ENCODE measurements at regions not wholly inside any gene's neighbourhood (a gene's known extent, or its start where the extent isn't known, plus 50 kb on each side); places are given as distances from the start of the nearest gene placed in this dataset.
"Not testable (repeated sequence)": the region's sequence is repeated elsewhere in the genome, so short reads cannot be mapped to it uniquely, and the experiment has no call there.

- no peaks in the 10 kb centered on the region for H3K4me1 ChIP-seq (ENCODE audit: control insufficient read depth in 1 of 2, insufficient read depth in 2 of 2, low read length in 2 of 2)
- Mint-ChIP-seq H3K27ac (no peak overlapping the region), H3K4me3 (no peak overlapping the region), H3K4me1 (no peaks in the 10 kb centered on the region), H3K27me3 (ENCODE audit: low read depth in 3 of 3) (no peaks in the 10 kb centered on the region), H3K36me3 (no peaks in the 10 kb centered on the region), H3K9me3 (peaks cover 0 to 12% (median 3%) of the 10 kb centered on the region in 7 donors)
- no peaks in the 10 kb centered on the region for H3K27me3 ChIP-seq (ENCODE audit: control insufficient read depth in 2 of 2, insufficient read depth in 2 of 2, low read length in 2 of 2)
- no peak overlapping the region for H2AFZ ChIP-seq (ENCODE audit: insufficient read depth, low read depth, low read length, poor library complexity, severe bottlenecking)
- WGBS (ENCODE audit: insufficient coverage), result no CpG with 5 or more reads among the region's 2 CpGs
- H3K9ac ChIP-seq (ENCODE audit: insufficient read depth, low read length, poor library complexity, severe bottlenecking), result no peak overlapping the region
- no peak for TF ChIP-seq CTCF (IDR thresholded peaks at IDR 0.05)
- H3K27ac ChIP-seq (ENCODE audit: low read depth in 1 of 2, low read length in 2 of 2), result no peak overlapping the region
- H4K20me1 ChIP-seq (ENCODE audit: insufficient read depth, low read length), result no peaks in the 10 kb centered on the region
- no peak overlapping the region for H3K4me3 ChIP-seq (replicated peaks in 1 of 3; ENCODE audit: low read depth in 2 of 3, low read length in 3 of 3)
- peaks cover 7 to 13% of the 10 kb centered on the region in 2 donors for H3K9me3 ChIP-seq (replicated peaks in 1 of 2; ENCODE audit: control insufficient read depth in 1 of 2, insufficient read depth in 1 of 2, low read length in 2 of 2)
- no peaks in the 10 kb centered on the region for H3K36me3 ChIP-seq (replicated peaks in 1 of 2; ENCODE audit: control insufficient read depth in 1 of 2, insufficient read depth in 2 of 2, low read length in 2 of 2)
- no peak overlapping the region for H3K4me2 ChIP-seq (replicated peaks; ENCODE audit: extremely low read depth, low read length, poor library complexity, severe bottlenecking)
- H3K79me2 ChIP-seq (ENCODE audit: insufficient read depth, low read length), result no peaks in the 10 kb centered on the region
- intact Hi-C loops (cut with micrococcal nuclease), result no loop called here
- no peak for DNase-seq
Observed at GRCh38 chr10:37015498-37015897, 109.9 kb upstream of the ANKRD30A start.

GRCh38 chr10:37010741-37011140, 114.7 kb upstream of the ANKRD30A start:
- intact Hi-C loops (cut with micrococcal nuclease), result no loop called here
- Histone ChIP-seq H3K27ac (ENCODE audit: low read depth in 1 of 2, low read length in 2 of 2) (no peak overlapping the region), H3K4me3 (replicated peaks in 1 of 3; ENCODE audit: low read depth in 2 of 3, low read length in 3 of 3) (no peak overlapping the region), H2AFZ (ENCODE audit: insufficient read depth, low read depth, low read length, poor library complexity, severe bottlenecking) (no peak overlapping the region), H3K4me2 (replicated peaks; ENCODE audit: extremely low read depth, low read length, poor library complexity, severe bottlenecking) (no peak overlapping the region), H3K9me3 (replicated peaks in 1 of 2; ENCODE audit: control insufficient read depth in 1 of 2, insufficient read depth in 1 of 2, low read length in 2 of 2) (peaks cover 3 to 7% of the 10 kb centered on the region in 2 donors), H3K36me3 (replicated peaks in 1 of 2; ENCODE audit: control insufficient read depth in 1 of 2, insufficient read depth in 2 of 2, low read length in 2 of 2) (no peaks in the 10 kb centered on the region), H3K27me3 (ENCODE audit: control insufficient read depth in 2 of 2, insufficient read depth in 2 of 2, low read length in 2 of 2) (no peaks in the 10 kb centered on the region), H3K4me1 (ENCODE audit: control insufficient read depth in 1 of 2, insufficient read depth in 2 of 2, low read length in 2 of 2) (no peaks in the 10 kb centered on the region), H3K9ac (ENCODE audit: insufficient read depth, low read length, poor library complexity, severe bottlenecking) (no peak overlapping the region), H3K79me2 (ENCODE audit: insufficient read depth, low read length) (no peaks in the 10 kb centered on the region), H4K20me1 (ENCODE audit: insufficient read depth, low read length) (no peaks in the 10 kb centered on the region)
- WGBS (ENCODE audit: insufficient coverage), result 82% methylated on average over 5 of the region's 7 CpGs
- Mint-ChIP-seq H3K27ac (no peak overlapping the region), H3K4me1 (no peaks in the 10 kb centered on the region), H3K9me3 (peaks cover 2 to 13% (median 3%) of the 10 kb centered on the region in 7 donors), H3K27me3 (ENCODE audit: low read depth in 3 of 3) (peaks cover 0 to 2% (median 0%) of the 10 kb centered on the region in 3 donors), H3K36me3 (no peaks in the 10 kb centered on the region), H3K4me3 (no peak overlapping the region)
- DNase-seq, result no peak
- no peak for TF ChIP-seq CTCF (IDR thresholded peaks at IDR 0.05)

GRCh38 chr10:37008276-37008675, 117.1 kb upstream of the ANKRD30A start:
- intact Hi-C loops (cut with micrococcal nuclease); H3K36me3 Mint-ChIP-seq; H3K4me1 Mint-ChIP-seq: not testable (repeated sequence)

More at GRCh38 chr10:37008276-37008675, 117.1 kb upstream of the ANKRD30A start:
- no CpG with 5 or more reads among the region's 2 CpGs for whole genome bisulfite sequencing (ENCODE audit: insufficient coverage)
- not testable (repeated sequence) for H3K27me3 Mint-ChIP-seq (ENCODE audit: low read depth in 3 of 3); H3K4me2 ChIP-seq (replicated peaks; ENCODE audit: extremely low read depth, low read length, poor library complexity, severe bottlenecking); H3K4me1 ChIP-seq (ENCODE audit: control insufficient read depth in 1 of 2, insufficient read depth in 2 of 2, low read length in 2 of 2); H3K27ac ChIP-seq (ENCODE audit: low read depth in 1 of 2, low read length in 2 of 2); H3K27me3 ChIP-seq (ENCODE audit: control insufficient read depth in 2 of 2, insufficient read depth in 2 of 2, low read length in 2 of 2); H3K9me3 Mint-ChIP-seq; H3K9me3 ChIP-seq (replicated peaks in 1 of 2; ENCODE audit: control insufficient read depth in 1 of 2, insufficient read depth in 1 of 2, low read length in 2 of 2); H3K79me2 ChIP-seq (ENCODE audit: insufficient read depth, low read length); H3K9ac ChIP-seq (ENCODE audit: insufficient read depth, low read length, poor library complexity, severe bottlenecking); DNase-seq; H2AFZ ChIP-seq (ENCODE audit: insufficient read depth, low read depth, low read length, poor library complexity, severe bottlenecking); H3K4me3 ChIP-seq (replicated peaks in 1 of 3; ENCODE audit: low read depth in 2 of 3, low read length in 3 of 3); H4K20me1 ChIP-seq (ENCODE audit: insufficient read depth, low read length); H3K4me3 Mint-ChIP-seq; H3K36me3 ChIP-seq (replicated peaks in 1 of 2; ENCODE audit: control insufficient read depth in 1 of 2, insufficient read depth in 2 of 2, low read length in 2 of 2); H3K27ac Mint-ChIP-seq
